ENCODE measurements at regions not wholly inside any gene's neighbourhood (a gene's known extent, or its start where the extent isn't known, plus 50 kb on each side); places are given as distances from the start of the nearest gene placed in this dataset.
A peak's percentile ranks its signal among the peaks of the same experiment; 100 is the strongest.
"Not testable (repeated sequence)": the region's sequence is repeated elsewhere in the genome, so short reads cannot be mapped to it uniquely, and the experiment has no call there.

DNA sequence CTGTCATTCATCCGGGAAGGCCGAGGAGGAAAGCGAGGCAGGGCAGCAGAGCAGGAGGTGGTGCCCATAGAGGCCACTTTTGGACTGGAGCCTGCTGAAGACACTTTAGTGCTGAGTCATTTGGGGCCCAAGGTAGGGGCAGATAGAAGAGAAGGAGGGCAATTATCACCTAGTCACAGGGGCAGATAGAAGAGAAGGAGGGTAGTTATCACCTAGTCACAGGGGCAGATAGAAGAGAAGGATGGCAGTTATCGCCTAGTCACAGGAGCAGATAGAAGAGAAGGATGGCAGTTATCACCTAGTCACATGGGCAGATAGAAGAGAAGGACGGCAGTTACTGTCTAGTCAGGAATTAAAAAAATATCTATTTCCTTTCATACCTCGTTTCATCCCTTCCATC, 1372.6 kb downstream of the FOXD4L5 start:
- DNase-seq: not testable (repeated sequence)

DNA sequence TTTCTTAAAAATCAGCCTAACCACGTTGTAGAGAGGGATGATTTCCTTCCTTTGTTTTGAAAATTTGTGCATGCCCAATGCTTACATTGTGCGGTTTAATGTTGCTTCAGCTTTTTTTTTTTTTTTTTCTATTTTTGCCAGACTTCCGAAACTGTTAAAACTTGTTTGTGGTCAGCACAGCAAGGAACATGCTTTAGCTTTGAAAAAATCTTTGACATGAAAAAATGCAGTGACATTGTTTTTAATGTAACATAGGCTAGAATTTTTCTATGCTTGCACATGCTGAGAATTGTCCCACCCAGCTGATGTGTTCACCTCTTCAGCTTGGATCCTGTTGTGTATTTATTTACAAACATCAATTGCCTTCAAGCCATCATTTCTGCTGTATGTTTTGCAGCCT, 1375.9 kb downstream of the FOXD4L5 start:
- DNase-seq: not testable (repeated sequence)

DNA sequence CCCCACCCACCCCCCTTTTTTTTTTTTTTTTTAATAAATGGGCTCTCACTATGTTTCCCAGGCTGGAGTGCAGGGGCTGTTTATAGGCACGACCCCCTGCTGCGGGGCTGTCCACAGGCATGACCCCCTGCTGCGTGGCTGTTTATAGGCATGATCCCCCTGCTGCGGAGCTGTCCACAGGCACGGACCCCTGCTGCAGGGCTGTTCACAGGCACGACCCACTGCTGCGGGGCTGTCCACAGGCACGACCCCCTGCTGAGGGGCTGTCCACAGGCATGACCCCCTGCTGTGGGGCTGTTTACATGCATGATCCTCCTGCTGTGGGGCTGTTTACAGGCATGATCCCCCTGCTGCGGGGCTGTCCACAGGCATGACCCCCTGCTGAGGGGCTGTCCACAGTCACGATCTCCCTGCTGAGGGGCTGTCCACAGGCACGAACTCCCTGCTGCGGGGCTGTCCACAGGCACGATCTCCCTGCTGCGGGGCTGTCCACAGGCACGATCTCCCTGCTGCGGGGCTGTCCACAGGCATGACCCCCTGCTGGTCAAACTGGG, 1385.3 kb downstream of the FOXD4L5 start:
- not testable (repeated sequence) for DNase-seq

DNA sequence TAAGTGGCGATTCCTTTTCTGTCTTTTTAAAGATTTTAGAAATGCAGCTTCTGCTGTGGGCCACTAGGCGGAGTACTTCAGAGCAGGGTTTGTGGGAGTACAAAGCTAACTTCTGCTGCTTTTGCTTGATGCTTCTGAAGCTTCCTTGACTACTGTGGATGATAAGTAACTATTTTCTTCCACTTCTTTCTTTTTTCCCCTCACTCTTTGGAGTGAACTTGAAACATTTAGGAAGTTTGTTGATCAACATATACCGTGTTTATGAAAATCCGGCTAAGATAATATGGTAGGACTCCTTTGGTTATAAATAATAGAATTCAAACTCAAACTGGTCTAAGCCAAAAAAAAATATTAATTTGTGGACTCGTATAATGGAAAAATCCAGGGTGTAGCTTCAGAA, 1403.6 kb downstream of the FOXD4L5 start:
- DNase-seq: not testable (repeated sequence)

DNA sequence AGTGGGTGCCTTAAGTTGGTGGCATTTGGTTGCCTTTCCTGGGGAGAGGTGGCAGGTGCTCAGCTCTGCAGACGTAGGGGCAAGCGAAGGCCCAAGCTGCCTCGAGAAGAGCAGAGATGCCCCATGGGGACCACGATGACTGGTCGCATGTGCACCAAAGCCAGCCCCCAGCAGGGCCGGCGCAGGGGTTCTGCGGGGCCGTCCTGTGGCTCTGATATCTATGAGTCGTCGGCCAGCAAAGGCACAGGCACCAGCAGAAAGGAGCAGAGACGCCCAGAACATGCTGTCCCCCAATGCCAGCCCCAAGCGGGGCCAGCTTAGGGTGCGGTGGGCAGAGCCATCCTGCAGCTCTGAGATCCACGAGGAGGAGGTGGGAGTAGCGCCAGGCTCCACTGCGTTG, 1408.6 kb downstream of the FOXD4L5 start:
- DNase-seq: not testable (repeated sequence)

DNA sequence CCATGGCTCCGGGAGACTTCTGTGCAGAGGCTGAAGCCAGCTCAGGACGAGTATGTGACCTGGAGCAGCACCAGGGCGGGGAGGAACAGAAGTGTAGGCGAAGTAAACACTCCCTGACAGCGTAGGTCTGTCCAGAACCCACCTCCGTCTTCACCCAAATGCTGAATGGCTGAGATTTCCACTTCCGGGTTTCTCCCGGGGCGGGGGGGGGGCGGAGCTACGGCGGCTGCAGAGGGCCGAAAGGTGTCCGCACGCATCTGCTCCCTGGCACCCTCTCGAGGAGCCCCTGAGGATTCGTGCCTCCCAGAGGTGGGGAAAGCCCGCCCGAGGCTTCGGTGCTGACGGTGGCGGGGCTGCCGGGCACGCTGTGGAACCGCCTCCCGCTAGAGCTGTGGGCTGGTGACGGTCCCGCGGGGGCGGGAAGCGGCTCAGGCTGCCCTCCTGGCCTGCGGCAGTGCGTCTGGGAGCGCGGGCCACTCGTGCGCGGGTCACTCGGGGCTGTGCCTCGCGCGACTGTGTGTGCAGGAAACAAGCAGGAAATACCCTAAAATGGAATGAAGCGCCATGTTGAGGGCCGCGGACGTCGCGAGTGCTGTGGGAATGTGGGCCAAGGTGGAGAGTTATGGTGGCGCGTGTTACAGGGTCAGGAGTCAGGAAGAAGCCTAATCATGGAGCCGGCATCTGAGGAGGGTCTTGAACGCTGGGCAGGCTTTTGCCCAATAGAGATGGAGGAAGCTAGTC, 1425.4 kb downstream of the FOXD4L5 start:
- DNase-seq: no peak

DNA sequence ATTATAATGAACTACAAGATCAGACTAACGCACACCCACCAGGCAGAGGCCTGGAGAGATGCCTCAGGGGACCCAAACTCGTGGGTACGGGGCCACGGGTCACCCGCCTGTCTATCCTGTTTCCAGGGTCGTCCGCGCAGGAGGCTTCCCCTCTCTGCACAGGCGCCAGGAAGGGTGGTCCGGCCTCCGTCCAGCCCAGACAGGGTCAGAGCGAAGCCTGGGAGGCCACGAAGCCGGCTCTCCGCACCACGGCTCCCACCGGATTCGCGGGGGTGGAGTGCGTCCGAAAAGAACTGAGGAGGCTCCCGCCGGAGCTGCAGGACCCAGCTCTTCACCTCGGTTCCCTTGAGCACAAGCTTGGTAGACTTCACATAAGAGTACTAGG, 1425.9 kb downstream of the FOXD4L5 start:
- DNase-seq: not testable (repeated sequence)

DNA sequence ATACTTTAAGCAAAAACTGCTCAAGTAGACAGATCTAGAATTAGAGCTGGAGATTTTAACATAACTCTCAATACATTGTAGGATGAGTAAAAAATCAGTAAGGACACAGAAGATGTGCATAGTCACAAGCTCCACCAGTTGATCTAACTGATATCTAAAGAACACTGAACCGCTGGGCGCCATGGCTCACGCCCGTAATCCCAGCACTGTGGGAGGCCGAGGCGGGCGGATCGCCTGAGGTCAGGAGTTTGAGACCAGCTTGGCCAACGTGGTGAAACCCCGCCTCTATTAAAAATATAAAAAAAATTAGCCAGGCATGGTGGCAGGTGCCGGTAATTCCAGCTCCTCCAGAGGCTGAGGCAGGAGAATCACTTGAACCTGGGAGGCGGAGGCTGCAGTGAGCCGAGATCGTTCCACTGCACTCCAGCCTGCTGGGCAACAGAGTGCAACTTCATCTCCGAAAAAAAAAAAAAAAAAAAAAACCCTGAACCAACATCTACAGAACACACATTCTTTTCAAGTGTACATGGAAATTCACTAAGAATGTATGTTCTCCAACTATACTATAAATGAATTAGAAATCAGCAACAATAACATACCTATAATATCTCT, 1431.8 kb downstream of the FOXD4L5 start:
- not testable (repeated sequence) for DNase-seq

DNA sequence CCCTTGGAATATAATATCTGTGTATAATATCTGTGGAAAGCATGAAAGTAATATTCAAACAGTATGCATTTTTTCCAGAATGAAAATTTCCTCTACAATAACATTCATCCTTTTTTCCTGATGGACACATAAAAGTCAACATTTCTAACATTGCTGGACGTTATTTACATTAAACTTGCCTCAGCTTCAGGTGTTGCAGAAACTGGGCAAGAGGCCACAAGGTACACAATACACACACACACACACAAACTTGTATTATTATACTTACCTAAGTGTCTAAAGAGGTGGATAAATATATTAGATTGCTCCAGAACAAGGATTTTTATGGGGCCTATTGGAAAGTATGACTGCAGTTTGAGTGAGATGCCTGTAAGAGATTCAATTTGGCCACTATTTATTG, 1460.2 kb downstream of the FOXD4L5 start:
- DNase-seq: not testable (repeated sequence)

DNA sequence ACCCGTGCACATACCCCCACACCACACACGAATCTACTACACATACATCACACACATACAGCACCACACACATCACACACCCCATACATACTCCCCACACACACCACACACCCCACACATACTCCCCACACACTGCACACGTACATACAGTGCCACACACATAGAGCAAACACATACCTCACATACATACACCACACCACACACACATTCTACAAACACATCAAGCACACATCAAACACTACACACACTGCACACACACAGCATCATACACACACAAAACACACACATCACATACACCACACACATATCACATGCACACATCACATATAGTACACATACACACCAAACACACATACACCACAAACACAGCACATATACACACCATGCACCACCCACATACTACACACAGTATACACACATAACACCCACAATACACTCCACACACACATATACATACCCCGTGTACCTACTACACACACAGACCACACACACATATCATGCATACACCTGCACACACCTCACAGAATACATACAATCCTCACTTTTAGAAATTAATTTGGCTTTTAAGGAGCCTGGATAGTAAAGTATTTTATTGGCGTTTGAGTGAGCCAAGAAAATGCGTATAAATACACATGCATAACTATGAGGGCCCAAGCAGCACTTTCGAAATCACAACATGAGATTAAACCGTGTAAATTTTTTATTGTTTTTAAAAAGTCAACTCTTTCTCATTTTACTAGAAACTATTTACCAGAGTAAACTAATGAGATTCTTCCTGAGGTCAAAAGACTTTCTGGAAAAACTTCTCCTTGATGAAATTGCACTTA, 1461.4 kb downstream of the FOXD4L5 start:
- DNase-seq: not testable (repeated sequence)

DNA sequence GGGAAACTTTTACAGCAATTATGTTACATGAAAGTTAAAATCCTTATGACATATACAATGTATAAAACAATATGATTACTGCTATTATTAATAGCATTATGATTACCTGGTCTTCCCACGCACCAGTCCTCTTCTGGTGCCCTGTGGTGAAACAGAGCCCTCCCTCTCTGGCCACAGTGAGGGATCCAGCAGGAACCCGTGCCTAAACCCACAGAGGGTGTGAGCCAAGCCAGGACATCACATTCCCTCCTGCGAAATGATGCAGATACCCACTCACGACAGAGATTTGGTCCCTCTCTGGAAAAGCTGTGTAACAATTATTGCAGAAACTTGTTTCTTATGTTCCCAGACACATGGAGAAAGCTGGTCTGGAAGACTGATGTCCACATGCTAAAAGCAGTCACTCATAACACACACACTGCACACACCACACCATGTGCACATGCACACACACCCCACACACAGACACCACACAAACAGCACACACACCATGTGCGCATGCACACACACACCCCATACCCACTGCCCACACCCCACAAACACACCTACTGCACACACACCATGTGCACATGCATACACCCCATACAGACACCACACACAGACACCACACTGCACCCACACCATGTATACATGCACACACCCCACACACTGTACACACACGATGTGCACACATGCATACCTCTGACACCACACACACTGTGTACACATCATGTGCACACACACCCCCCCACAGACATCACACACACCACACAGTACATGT, 1462.2 kb downstream of the FOXD4L5 start:
- not testable (repeated sequence) for DNase-seq

DNA sequence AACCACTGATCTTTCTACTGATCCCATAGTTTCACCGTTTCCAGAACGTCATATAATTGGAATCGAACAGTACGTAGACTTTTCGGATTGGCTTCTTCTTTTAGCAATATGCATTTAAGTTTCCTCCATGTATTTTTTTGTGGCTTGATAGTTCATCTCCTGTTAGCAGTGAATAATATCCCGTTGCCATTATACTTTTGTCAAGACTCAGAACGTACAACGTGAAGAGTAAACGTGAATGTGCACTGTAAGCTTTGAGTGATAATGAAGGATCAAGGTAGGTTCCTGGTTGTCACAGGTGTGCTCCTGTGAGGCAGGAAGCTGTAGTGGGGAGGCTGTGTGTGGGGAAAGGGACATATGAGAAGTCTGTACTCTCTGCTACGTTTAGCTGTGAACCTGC, 1463.7 kb downstream of the FOXD4L5 start:
- not testable (repeated sequence) for DNase-seq

DNA sequence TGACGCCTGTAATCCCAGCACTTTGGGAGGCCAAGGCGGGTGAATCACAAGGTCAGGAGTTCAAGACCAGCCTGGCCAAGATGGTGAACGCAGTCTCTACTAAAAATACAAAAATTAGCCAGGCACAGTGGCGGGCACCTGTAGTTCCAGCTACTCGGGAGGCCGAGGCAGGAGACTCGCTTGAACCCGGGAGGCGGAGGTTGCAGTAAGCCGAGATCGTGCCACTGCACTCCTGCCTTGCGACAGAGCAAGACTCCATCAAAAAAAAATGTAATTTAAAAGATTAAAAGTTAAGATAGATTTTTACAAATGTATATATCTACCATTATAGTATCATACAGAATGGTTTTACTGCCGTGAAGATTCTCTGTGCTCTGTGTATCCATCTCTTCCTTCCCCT, 1464.1 kb downstream of the FOXD4L5 start:
- not testable (repeated sequence) for DNase-seq

DNA sequence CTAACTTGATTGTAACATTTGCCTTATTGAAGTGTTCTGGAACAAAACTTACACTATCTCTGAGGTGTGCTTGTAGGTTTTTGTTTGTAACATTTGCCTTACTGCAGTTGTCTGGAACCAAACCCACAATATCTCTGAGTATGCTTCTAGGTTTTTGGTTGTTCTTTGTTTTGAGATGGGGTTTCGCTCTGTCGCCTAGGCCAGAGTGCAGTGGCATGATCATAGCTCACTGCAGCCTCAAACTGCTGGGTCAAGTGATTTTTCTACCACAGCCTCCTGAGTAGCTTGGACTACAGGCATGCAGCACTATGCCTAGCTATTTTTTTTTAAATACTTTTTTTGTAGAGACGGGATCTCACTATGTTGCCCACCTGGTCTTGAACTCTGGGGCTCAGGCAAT, 1464.6 kb downstream of the FOXD4L5 start:
- DNase-seq: not testable (repeated sequence)

DNA sequence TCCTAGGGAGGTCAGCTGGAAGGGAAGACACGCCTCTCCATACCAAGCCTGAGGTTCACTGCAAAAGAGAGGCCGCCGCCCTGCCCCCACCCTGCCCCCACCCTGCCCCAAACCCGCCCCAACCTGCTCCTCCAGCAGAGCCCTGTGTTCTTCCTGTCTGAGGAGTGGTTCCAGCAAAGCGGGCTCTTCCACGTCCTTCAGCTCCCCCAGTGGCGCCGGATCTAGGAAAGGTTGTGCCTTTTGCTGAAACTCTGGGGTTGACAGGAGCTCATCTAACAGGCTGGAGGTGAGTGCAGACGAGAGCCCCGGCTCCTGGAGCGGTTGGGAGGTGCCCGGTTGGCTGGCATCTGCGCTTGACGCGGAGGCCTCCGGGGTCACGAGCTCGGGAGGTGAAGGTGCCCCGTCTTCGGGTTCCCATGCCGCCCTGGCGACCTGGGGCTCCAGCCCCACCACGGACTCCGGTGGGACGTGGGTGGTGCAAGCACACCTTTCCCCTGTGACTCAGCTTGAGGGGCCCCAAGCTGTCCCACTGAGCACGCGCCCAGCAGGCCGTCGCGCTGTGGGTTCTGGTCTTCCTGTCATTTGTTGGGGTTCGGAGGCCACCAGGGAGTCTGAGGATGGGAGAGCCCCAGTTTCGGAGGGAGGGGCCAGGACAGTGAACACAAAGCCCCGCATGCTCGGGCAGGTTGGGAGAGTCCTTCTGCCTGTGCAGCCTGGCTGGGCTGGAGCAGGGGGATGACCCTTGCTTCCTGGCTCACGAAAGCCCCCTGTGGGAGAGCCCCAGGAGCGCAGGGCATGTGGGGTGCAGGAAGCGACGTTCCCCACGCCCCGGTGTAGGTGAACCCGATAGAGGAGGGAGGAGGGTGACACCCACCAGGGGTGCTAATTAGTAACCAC, 1467.1 kb downstream of the FOXD4L5 start:
- DNase-seq: peak; percentile 5

DNA sequence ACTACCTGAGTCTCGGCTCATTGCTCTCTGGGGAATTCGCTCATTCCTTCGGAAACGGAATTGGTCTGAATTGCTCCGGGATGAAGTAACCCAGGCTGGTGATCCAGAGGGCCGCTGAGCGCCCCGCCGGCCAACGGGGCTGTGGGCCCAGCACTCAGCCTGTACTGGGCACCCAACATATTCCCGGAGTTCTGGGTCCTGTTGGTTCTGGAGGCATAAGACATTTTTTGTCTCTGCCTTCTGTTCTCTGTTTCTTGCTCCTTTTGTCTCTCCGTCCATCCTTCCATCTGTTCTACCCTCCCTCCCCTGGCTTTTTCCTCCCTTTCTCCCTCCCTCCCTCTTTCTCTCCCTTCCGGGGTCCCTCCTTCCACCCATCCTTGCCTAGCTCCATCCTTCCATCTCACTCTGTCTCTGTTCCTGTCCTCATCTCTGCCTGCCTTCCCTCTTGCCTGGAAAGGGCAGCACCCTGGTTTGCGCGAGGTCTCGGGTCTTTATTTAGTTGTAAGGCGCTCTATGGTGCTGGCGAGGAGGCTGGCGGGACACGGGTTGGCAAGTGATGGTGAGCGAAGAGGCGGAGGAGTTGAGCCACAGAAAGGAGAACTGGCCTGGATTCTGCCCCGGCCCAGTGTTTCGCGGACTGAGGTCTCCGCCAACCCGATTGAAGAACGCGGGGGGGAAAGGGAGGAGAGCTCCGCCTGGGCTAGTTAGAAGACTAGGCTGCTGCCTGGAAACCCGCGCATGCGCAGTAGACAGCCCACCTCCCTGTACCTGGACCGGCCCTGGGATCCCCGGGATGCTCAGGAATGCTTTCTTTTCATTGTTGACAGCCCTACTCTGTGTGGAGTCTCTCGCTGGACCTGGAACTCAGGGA, 1468.0 kb downstream of the FOXD4L5 start:
- peak; percentile 90 for DNase-seq

DNA sequence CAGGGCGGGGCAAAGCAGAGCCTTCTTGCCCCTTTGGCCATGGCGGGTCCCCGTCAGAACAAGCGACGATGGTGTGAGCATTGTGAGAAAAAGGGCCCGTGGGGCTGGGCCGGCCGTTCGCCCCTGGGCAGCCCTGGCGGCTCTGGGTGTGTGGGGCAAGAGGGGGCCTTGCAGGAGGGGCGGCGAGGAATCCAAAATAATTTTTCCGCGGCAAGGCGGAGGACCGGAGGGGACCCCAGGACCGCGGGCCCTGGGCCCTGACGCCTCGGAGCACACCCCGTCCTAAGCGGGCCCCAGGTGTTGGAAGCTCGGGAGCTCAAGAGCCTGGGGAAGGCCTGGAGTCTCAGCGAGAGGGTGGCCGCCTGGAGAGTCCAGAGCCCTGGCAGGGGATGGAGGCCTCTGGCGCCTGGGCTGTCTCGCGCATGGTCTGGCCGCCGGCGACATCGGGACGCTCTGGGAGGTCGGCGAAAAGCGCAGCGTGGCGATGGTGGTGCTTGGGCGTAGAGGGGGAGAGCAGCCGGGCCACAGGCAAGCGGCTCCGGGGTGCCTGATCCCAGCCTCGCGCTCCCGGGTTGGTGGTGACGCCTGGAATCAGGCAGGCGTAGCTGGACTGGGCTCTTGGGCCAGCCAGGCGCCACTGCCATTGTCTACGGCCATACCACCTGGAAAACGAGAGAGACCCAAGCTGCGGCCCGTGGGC, 1469.9 kb downstream of the FOXD4L5 start:
- not testable (repeated sequence) for DNase-seq

DNA sequence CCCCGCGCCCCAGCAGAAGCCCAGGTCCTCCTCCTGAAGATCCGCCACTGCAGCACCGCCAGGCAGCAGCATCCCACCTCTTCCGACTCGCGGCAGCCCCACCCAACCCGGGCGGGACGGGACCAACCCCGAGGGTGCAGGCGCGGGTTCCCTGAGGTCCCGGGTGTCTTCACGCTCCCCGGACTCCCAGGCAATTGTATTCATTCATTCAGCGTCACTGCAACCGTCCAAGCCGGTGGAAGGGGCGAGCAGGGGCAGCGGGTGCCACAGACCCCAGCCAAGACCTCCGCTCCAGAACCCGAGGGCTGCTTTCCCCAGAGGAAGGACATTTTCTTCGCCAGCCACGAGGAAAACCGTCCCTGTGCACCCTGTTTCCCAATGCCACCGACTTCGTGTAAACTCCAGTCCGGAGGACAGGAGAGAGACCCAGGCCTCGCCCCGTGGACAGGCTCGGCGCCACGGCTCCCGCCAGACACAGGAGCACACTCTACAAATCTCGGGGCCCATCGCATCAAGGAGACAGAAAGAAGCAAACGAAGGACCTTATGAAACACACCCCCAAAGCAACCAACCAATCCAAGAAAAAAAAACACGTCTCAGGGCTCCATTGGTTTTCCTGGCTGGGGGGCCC, 1471.5 kb downstream of the FOXD4L5 start:
- DNase-seq: not testable (repeated sequence)

DNA sequence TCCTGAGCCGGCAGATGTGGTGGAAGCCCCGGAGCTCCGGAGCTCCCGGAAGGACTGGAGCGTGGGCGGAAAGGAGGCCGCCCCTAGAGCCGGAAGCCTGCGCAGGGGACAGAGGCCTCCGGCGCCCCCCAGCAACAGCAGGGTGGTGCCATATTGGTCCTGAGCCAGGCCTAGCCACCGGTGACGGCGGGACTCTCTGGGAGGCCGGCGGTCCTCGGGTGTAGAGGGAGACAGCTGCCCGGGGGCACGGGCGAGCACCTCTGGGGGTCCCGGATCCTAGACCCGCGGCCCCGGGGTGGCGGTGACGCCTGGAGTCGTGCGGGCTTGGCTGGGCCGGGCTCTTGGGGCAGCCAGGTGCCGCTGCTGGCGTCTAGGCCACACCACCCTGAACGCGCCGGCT, 1472.2 kb downstream of the FOXD4L5 start:
- not testable (repeated sequence) for DNase-seq

All from suppressor macrophage treated with lipopolysaccharide for 4 hours (primary cell).